Keratinocyte (primary cell): ENCODE measurements at regions not wholly inside any gene's neighbourhood (a gene's known extent, or its start where the extent isn't known, plus 50 kb on each side); places are given as distances from the start of the nearest gene placed in this dataset.

Experiments
- CTCF ChIP-seq, 3 experiments: IDR thresholded peaks in 1 of 3; conservative IDR thresholded peaks in 1 of 3; optimal IDR thresholded peaks in 1 of 3; 2 replicates in 2 of 3; 3 replicates in 1 of 3; pipeline versions ENCODE3 to v1.5.1; 2011; ENCODE audit warnings: low read length in 3 of 3, mild to moderate bottlenecking in 3 of 3, moderate library complexity in 2 of 3, control low read depth in 1 of 3, inconsistent platforms in 1 of 3; ENCODE audit not compliant: insufficient read depth in 2 of 3; ENCODE audit errors: extremely low read depth in 1 of 3
- EZH2 ChIP-seq: IDR thresholded peaks from one replicate; pipeline ENCODE4 v1.6.1; 2012; ENCODE audit warnings: inconsistent platforms, mild to moderate bottlenecking, low read length, moderate library complexity

- TF ChIP-seq CTCF (optimal IDR thresholded peaks at IDR 0.05 in 1 of 3, IDR thresholded peaks at IDR 0.05 in 1 of 3, conservative IDR thresholded peaks at IDR 0.05 in 1 of 3; ENCODE audit: extremely low read depth in 1 of 3, insufficient read depth in 2 of 3, low read length in 3 of 3) (no peak), EZH2 (no peak)
These were observed 139.8 kb upstream of the GK2 start for GRCh38 chr4:79547851-79548250.
